NCI-H1092 treated with DMSO at 0.1 percent for 48 hours (cell line): ENCODE measurements at regions not wholly inside any gene's neighbourhood (a gene's known extent, or its start where the extent isn't known, plus 50 kb on each side); places are given as distances from the start of the nearest gene placed in this dataset.
"Not testable (repeated sequence)": the region's sequence is repeated elsewhere in the genome, so short reads cannot be mapped to it uniquely, and the experiment has no call there.

Source experiments
- DNase-seq: peaks from one replicate; lab custom pipeline; 2025; lab: John Stamatoyannopoulos, UW

DNA sequence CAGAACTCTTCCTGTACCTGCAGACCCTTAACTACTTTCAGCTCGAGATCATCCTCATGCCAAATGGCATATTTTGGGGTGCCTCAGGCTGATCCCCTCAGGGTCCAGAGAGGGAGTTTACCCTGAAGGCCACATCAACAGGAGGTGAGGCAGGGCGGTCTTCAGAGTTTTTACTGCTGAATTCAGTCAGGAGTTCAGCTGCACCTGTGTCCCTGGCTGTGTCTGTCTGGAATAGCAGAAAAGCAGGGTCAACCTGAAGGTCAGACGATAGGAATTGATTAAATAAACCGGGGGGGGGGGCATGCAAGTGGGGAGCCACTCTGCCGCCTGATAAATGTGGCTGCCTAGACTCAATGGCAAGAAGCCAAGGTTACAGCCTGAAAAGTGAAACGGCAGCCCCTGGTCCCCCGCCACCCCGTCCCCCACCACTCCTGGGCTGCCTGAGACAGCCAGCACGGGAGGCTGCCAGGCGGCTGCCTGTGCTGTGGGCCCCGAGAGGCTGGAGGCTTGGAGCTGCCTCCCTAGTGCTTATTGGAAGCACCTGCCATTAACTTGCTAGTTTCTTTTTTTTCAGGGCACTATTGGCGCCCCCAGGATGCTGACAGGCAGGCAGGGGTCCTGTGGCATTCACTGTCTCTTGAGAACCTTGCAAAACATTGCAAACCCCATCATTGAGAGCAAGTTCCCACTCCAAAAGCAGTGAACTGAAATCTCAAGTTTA, 182.7 kb upstream of the PPP1R26 start:
- DNase-seq: peak; percentile 21

DNA sequence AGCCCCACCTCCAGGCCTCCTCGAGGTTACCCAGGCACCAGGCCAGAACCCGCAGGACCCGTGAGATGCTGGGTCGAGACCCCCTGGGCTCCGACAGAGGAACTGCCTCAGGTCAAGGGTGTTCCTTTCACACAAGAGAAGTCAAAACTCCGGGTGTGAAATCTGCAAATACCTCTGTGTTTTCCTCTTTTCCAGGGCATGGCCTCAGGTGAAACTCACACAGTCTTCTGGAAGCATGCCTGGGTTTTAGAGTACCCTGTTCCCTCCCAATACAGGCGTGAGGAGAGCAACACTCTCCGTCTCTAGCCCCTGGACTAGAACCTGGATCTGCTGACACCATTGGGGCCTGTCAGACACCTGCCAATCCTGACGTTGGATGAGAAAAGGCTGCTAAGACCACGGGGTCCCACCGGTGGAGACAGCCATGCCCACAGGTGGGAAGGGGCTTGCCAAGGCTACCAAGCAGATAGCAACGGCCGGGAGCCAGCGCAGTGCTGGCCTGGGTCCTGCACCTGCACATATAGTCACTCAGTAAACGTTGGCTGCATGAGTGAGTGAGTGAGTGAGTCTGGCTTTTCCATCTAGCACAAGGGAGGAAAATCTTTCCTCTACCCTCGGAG, 182.0 kb upstream of the PPP1R26 start:
- DNase-seq: no peak

DNA sequence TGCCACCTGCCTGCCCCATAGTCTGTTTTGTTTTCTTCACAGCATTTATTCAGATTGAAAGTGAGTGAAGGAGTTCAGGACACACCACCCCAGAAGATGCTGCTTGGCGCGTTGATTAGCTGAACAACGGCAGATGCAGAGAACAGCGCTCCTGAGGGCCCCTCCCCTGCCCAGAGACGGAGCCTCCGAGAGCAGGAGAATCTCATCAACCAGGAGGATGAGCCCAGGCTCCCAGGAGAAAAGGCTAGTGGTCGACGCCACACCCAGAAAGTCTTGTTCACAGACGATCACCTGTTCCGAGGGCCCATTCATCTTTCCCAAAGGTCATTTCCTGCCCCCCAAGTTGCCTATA, 180.4 kb upstream of the PPP1R26 start:
- no peak for DNase-seq

- DNase-seq: no peak
Observed at GRCh38 chr9:135299651-135300345, 179.8 kb upstream of the PPP1R26 start.

DNA sequence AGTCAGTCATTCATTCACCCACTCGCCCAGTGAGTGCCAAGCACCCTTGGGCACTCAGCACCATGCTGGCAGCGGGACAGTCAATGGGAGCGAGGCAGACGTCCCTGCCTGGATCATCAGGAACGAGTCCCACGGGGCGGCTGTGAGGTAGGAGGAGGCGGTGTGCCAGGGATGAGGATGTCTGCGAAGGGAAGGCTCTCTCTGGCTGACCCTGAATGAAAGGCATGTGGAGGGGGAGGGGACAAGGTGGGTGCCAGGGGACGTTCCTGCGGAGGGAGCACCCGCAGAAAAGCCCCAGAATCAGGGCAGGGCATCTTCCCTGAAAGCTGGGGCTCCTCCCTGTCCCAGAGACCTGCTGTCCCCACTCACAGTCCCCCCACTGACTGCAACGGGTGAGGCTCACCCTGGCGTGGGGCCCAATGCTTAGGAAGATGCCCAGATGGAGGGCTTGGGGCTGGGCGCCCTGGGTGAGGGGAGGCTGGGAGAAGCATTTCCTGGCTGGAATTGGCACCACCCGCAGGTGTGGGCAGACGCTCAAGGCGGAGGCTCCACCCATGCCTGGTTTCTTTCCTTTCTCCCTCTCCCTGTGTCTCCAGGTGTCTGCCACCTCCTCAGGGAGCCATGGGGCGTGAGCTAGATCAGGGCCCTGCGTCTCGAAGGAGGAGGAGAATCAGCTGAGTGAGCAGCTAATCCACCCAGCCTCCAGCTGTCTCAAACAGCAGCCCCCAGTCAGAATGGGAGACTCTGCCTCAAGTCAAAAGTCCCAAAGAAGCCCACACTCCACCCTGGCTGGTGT, 179.0 kb upstream of the PPP1R26 start:
- peak; percentile 47 for DNase-seq

DNA sequence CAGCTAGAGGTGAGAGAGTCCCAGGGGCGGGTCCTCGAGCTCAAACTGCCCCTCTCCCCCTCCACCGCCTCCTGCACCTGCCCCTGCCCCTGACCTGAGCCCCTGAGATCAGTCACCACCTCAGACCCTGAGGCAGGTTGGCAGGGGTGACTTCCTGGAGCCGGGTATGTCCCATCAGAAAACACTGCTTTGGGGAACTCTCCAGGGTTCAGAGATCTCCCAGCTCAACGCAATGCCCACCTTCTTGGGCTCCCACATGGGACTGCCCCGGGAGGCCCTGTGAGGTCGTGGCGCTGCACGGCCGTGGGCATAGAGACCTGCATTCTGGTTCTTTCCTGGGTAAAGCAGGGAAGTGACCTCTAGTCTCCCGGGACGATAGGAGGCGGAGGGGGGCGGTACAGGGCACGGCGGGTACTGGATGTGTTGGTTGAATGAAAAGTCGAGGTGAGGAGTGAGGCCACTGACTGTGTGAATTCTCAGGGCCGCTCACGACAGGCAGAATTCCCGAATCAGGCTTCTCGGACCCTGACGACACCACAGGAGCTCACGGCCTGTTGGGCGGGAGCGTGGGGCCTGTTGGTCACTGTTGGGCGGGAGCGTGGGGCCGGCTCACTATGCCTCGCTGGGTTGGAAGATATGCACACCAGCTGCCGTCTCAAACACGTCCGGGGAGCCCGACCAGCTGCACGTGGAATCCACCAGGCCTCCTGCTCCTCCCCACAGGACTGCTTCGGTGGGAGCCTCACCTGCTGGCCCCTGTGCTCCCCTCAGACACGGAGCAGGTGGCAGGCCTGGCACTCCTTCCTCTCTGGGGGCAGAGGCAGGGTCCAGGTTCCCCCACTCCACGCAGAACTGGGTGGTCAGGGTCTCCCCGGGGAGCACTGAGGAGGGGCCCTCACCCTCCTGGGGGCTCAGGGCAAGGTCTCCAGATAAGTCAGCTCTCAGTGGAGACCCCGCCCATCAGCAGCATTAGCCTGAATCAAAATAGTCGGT, 178.0 kb upstream of the PPP1R26 start:
- no peak for DNase-seq

- no peak for DNase-seq
Observed at GRCh38 chr9:135302329-135303279, 177.0 kb upstream of the PPP1R26 start.

- DNase-seq: no peak
Observed at GRCh38 chr9:135303280-135303647, 176.3 kb upstream of the PPP1R26 start.

- DNase-seq: no peak
Observed at GRCh38 chr9:135303865-135304499, 175.6 kb upstream of the PPP1R26 start.

DNA sequence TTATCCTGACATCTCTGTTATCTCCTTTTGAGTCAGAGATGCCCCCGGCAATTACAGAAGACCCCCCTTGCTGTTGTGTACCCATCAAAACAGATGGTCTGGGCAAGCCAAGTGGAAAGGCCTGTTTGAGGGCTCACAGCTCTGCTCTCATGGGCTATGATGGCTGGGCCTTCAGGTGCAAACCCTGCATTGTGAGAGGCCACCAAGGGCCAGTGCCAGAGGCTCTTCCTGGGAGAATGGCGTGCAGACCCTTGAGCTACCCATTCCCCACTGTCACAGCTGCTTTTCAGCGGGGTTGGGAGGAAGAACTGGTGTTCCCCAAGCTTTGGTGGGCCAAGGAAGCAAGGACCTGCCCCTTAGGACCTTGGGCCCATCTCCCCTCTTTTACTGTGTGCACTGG, 174.7 kb upstream of the PPP1R26 start:
- DNase-seq: no peak

DNA sequence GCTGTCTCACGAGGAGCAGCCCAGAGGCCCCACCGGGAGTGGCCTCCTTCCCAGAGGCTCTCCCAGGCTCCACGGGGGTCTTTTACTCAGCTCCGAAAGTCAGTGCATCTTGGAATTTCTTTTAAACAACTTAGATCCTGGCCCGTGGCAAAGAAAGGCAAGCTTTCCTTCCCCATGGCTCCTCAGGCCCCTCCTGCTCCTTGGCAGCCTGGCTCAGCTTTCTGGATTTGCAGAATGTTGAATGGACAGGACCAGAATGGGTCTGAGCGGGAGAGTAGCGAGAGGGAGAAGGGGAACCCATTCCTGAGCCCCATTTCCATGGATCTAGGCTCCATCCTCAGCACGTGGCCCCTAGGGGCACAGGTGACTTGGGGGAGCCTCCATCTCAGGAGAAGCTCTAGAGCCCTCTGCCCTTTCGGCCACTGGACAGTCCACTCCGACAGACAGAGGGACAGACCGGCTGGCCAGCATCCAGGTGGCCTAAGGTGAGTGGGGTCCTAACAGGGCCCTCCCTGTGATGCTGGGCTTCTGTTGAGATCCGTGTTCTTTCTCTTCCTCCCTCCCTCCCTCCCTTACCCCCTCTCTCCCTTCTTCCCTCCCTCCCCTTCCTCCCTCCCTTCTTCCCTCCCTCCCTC, 173.9 kb upstream of the PPP1R26 start:
- DNase-seq: no peak

DNA sequence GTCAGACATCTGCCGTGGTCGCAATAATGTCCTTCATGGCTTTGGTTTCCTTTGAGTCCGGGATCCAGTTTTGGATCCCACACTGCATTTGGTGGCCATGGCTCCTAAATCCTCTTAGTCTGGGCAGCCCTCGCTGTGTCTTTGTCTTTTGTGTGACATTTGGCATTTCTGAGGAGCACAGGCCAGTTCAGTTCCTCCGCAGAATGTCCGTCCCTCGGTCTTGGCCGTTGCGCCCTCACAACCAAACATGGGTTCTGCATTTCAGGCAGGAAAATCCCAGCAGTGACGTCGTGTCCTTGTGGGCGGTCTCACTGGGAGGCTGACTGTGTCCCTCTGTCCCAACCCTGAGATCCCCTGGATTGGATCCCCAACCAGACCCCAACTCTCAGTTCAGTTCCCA, 172.9 kb upstream of the PPP1R26 start:
- DNase-seq: no peak

- no peak for DNase-seq
Observed at GRCh38 chr9:135307300-135307699, 172.3 kb upstream of the PPP1R26 start.

GRCh38 chr9:135307919-135308318, 171.7 kb upstream of the PPP1R26 start:
- not testable (repeated sequence) for DNase-seq

DNA sequence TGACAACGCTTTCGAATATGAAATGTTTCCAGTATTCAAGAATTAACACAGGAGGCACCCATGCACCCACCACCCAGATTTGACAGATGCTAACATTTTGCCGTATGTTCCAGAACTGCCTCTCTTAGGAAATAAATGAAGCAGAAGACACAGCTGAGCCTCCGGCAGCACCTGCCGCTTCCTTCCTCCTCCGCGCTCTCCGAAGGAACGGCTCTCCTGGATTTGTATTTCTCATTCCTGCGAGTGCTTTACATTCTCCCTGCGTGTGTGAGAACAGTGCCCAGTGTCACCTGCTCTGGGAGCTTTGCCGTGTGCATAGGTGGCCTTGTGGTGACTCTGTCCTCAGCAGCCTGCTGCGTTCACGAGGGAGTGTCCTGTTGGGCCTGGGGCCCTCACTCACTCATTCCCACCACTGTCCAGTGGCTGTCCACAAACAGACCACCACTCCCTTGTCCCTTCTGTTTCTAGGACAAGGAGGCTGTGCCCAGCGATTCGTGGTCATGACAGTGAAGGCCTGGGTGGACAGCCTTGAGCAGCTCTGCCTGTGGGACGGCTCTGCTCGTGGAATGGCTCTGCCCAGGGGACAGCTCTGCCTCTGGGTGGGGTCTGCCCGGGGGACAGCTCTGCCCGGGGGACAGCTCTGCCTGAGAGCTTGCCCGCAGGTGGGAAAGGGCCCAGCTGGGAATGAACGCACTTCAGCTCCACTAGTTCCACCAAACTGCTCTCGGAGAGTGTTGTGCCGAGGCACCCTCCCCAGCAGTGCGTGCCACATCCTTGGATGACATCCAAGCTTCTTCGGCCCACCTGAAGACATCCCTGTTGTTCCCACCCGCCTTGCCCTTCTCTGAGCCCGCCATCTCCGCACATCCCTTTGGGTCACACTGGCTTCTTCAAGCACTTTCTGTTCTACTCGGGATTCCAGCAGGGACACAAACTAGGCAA, 170.5 kb upstream of the PPP1R26 start:
- DNase-seq: no peak

- no peak for DNase-seq
Observed at GRCh38 chr9:135309763-135310125, 169.8 kb upstream of the PPP1R26 start.

DNA sequence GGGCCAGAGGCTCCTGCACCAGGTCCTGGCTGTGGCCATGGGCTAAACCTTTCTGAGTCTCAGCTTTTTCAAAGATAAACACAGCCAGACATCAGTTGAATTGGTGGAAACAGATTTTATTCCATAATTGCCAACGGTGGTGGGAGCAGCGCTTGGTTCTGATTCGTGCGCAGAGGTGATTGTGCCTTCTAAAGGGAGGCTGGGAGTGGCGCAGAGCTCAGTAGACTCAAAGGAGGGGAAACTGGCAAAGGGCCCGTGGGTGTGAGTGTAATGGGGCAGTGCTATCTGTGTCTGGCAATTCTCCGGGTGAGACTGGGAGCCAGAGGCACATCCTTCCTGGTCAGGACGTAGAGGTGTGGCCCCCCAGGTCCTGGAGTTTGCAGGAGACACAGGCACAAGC, 169.4 kb upstream of the PPP1R26 start:
- DNase-seq: no peak

GRCh38 chr9:135315572-135315971, 164.0 kb upstream of the PPP1R26 start:
- DNase-seq: no peak
